Gastroesophageal sphincter (tissue), 4 donors: ENCODE measurements at regions not wholly inside any gene's neighbourhood (a gene's known extent, or its start where the extent isn't known, plus 50 kb on each side); places are given as distances from the start of the nearest gene placed in this dataset.

Source experiments
- ATAC-seq: fragments of 150-250 bp; one replicate; pipeline ENCODE4 v1.9.1; 2016; ENCODE audit warnings: mild to moderate bottlenecking, moderate library complexity
- H3K27ac ChIP-seq, 4 donors: fragments of 200-600 bp; sonication (generic) in 3 of 4; 1 replicate in 3 of 4; 2 replicates in 1 of 4; pipeline ENCODE4 v1.5.1; 2016 to 2019
- H3K27me3 ChIP-seq: fragments of 200-600 bp; sonication (generic); one replicate; pipeline ENCODE4 v1.5.1; 2019
- H3K36me3 ChIP-seq, 2 donors: fragments of 200-600 bp; sonication (generic); one replicate each; pipeline ENCODE4 v1.5.1; 2019; ENCODE audit warnings: control low read depth in 1 of 2
- H3K4me1 ChIP-seq, 3 donors: fragments of 200-600 bp; sonication (generic); 1 replicate in 2 of 3; 2 replicates in 1 of 3; pipeline ENCODE4 v1.5.1; 2016 to 2019; ENCODE audit warnings: control low read depth in 2 of 3
- H3K4me3 ChIP-seq, 2 donors: fragments of 200-600 bp; sonication (generic); one replicate each; pipeline ENCODE4 v1.5.1; 2019; ENCODE audit warnings: mild to moderate bottlenecking in 1 of 2, moderate library complexity in 1 of 2
- H3K9me3 ChIP-seq, 3 donors: fragments of 200-600 bp; sonication (generic); one replicate each; pipeline ENCODE4 v1.5.1; 2017 to 2019; ENCODE audit warnings: control low read depth in 2 of 3
- EP300 ChIP-seq: sonication (generic); formaldehyde crosslinking; IDR thresholded peaks from one replicate; pipeline ENCODE4 v1.6.1; 2017; ENCODE audit warnings: antibody characterized with exemption, mild to moderate bottlenecking
- POLR2A ChIP-seq, 2 donors: fragments of 450-650 bp; IDR thresholded peaks; one replicate each; pipeline ENCODE4 v1.6.1; 2017; ENCODE audit warnings: antibody characterized with exemption in 2 of 2, mild to moderate bottlenecking in 2 of 2, moderate library complexity in 1 of 2
- POLR2AphosphoS5 ChIP-seq: sonication (generic); formaldehyde crosslinking; IDR thresholded peaks from one replicate; pipeline ENCODE4 v1.6.1; 2017; ENCODE audit warnings: antibody characterized with exemption
- WGBS, 2 donors: methylation state at CpG; one replicate each; pipeline ENCODE4 v1.1.5; 2018; ENCODE audit warnings: low coverage in 1 of 2; 5-methylcytosine and 5-hydroxymethylcytosine counted together
- TF ChIP-seq, protein P1 (sequence below), 4 experiments: fragments of 200-600 bp in 2 of 4; fragments of 450-650 bp in 2 of 4; sonication (generic) in 1 of 4; IDR thresholded peaks; one replicate each; pipeline ENCODE4 v1.5.1; 2017 to 2019; ENCODE audit warnings: antibody characterized with exemption in 4 of 4, mild to moderate bottlenecking in 2 of 4, moderate library complexity in 2 of 4

GRCh38 chr12:39240587-39240986 is 202.3 kb downstream of the KIF21A start:
- ATAC-seq: no peak
- TF ChIP-seq EP300 (no peak), POLR2AphosphoS5 (no peak), POLR2A (IDR thresholded peaks at IDR 0.05) (no peak)
- TF ChIP-seq, protein P1, sequence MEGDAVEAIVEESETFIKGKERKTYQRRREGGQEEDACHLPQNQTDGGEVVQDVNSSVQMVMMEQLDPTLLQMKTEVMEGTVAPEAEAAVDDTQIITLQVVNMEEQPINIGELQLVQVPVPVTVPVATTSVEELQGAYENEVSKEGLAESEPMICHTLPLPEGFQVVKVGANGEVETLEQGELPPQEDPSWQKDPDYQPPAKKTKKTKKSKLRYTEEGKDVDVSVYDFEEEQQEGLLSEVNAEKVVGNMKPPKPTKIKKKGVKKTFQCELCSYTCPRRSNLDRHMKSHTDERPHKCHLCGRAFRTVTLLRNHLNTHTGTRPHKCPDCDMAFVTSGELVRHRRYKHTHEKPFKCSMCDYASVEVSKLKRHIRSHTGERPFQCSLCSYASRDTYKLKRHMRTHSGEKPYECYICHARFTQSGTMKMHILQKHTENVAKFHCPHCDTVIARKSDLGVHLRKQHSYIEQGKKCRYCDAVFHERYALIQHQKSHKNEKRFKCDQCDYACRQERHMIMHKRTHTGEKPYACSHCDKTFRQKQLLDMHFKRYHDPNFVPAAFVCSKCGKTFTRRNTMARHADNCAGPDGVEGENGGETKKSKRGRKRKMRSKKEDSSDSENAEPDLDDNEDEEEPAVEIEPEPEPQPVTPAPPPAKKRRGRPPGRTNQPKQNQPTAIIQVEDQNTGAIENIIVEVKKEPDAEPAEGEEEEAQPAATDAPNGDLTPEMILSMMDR (IDR thresholded peaks at IDR 0.05): no peak
- Histone ChIP-seq H3K27me3 (no peaks in the 10 kb centered on the region), H3K36me3 (no peaks in the 10 kb centered on the region), H3K4me1 (peaks cover 0 to 16% (median 0%) of the 10 kb centered on the region in 3 donors), H3K9me3 (no peaks in the 10 kb centered on the region), H3K4me3 (no peak overlapping the region), H3K27ac (no peak overlapping the region)
- 14 to 22% methylated on average over 1 of the region's 1 CpG for WGBS, 2 donors

GRCh38 chr12:39239490-39240486 is 203.1 kb downstream of the KIF21A start:
- H3K27me3 ChIP-seq: no peaks in the 10 kb centered on the region
- no peak for ATAC-seq
- H3K4me1 ChIP-seq: peaks cover 0 to 16% (median 0%) of the 10 kb centered on the region in 3 donors
- 70 to 77% methylated on average over 5 of the region's 5 CpGs for WGBS, 2 donors
- no peak overlapping the region for H3K4me3 ChIP-seq
- no peaks in the 10 kb centered on the region for H3K9me3 ChIP-seq
- H3K27ac ChIP-seq: no peak overlapping the region
- H3K36me3 ChIP-seq: no peaks in the 10 kb centered on the region
- no peak for TF ChIP-seq EP300
- TF ChIP-seq, protein P1 (IDR thresholded peaks at IDR 0.05): no peak
- no peak for TF ChIP-seq POLR2AphosphoS5
- no peak for TF ChIP-seq POLR2A (IDR thresholded peaks at IDR 0.05)

GRCh38 chr12:39237004-39237403 is 205.9 kb downstream of the KIF21A start:
- WGBS, 2 donors: 26 to 41% methylated on average over 2 of the region's 2 CpGs
- peaks cover 0 to 16% (median 0%) of the 10 kb centered on the region in 3 donors for H3K4me1 ChIP-seq
- H3K4me3 ChIP-seq: no peak overlapping the region
- H3K27ac ChIP-seq: peak overlapping the region in 1 of 4 donors; percentile 2
- no peaks in the 10 kb centered on the region for H3K9me3 ChIP-seq
- ATAC-seq: no peak
- no peak for TF ChIP-seq EP300
- peak; percentile 45 for TF ChIP-seq POLR2AphosphoS5
- TF ChIP-seq, protein P1 (IDR thresholded peaks at IDR 0.05): no peak
- no peak for TF ChIP-seq POLR2A (IDR thresholded peaks at IDR 0.05)
- no peaks in the 10 kb centered on the region for H3K27me3 ChIP-seq
- no peaks in the 10 kb centered on the region for H3K36me3 ChIP-seq

DNA sequence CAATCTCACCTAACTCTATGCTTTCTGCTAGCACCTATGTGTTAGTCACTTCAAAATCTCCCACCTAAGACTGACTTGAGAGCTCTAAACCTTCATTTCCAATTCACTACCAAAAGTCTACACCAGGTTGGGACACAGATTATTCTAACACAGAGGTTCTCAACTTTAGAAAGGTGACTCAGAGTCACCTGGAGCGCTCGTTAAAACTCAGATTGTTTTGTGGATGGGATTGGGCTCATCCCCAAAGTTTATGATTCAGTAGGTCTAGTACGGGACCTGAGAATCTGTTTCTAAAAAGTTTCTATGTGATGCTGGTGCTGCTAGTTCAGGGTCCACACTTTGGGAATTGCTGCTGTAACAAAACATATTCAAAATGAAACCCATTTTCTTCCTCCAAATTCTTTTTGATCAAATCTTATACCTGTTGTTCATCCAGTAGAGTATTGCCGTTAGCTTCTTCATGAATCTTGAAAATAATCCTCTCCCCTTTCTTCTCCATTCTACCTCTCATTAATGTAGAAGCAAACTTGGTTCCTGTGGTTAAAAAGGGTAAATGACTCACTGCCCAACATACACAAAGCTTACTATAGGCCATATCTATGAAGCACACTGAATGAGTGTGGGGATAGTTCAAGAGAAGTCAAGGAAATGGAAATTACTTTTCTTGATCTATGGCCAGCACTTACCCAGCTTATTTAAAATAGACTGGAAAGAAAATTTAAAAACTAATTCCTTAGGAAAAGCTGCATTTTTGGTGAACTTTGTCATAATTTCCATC is 206.7 kb downstream of the KIF21A start:
- Histone ChIP-seq H3K9me3 (no peaks in the 10 kb centered on the region), H3K4me1 (peaks cover 0 to 16% (median 0%) of the 10 kb centered on the region in 3 donors), H3K27ac (peak overlapping the region in 1 of 4 donors; percentile 2), H3K4me3 (no peak overlapping the region), H3K27me3 (no peaks in the 10 kb centered on the region), H3K36me3 (no peaks in the 10 kb centered on the region)
- TF ChIP-seq EP300: no peak
- no peak for TF ChIP-seq POLR2AphosphoS5
- TF ChIP-seq, protein P1 (IDR thresholded peaks at IDR 0.05): no peak
- no peak for TF ChIP-seq POLR2A (IDR thresholded peaks at IDR 0.05)
- 90 to 92% methylated on average over 4 of the region's 4 CpGs for WGBS, 2 donors
- no peak for ATAC-seq
